PC-3 (cell line): ENCODE measurements at regions not wholly inside any gene's neighbourhood (a gene's known extent, or its start where the extent isn't known, plus 50 kb on each side); places are given as distances from the start of the nearest gene placed in this dataset.

Experiments used
- ATAC-seq: fragments of 200-7000 bp; cut with Tn5 transposase; 2 replicates; pipeline ENCODE4 v1.9.1; 2020; ENCODE audit warnings: mild to moderate bottlenecking, moderate library complexity
- BruUV-seq: library from RNA; stranded (reverse); fragments of 400-500 nt; replicated peaks from 2 replicates; lab custom pipeline; 2021; lab: Mats Ljungman, UMichigan
- CTCF ChIA-PET: fragments of 300-600 bp; sonication (Branson Sonifier 250); formaldehyde crosslinking; loops from one replicate; lab custom pipeline; 2022; ENCODE audit warnings: antibody characterized with exemption; lab: Charles Lee
- POLR2A ChIA-PET: fragments of 300-600 bp; sonication (Branson Sonifier 250); formaldehyde crosslinking; loops from one replicate; lab custom pipeline; 2022; ENCODE audit warnings: antibody characterized with exemption; ENCODE audit not compliant: unreplicated experiment; lab: Charles Lee
- DNase-seq: peaks from one replicate; pipeline ENCODE4 v3.0.0-alpha.2; 2015
- H2AFZ ChIP-seq: fragments of 300-600 bp; sonication (generic); 2 replicates; pipeline ENCODE4 v1.6.0; 2016; ENCODE audit warnings: antibody characterized with exemption, low read length
- H3F3A ChIP-seq: fragments of 300-600 bp; sonication (generic); one replicate; pipeline ENCODE4 v1.6.0; 2017; ENCODE audit warnings: antibody characterized with exemption, low read length, control low read depth, mild to moderate bottlenecking; ENCODE audit not compliant: unreplicated experiment
- H3K27ac ChIP-seq: fragments of 300-600 bp; sonication (generic); 2 replicates; pipeline ENCODE4 v1.5.1; 2016; ENCODE audit warnings: mild to moderate bottlenecking, low read length
- H3K27me3 ChIP-seq: fragments of 300-600 bp; sonication (generic); 2 replicates; pipeline ENCODE4 v1.6.1; 2016; ENCODE audit warnings: low read length, mixed read lengths
- H3K36me3 ChIP-seq: fragments of 300-600 bp; sonication (generic); 2 replicates; pipeline ENCODE4 v1.6.1; 2016; ENCODE audit warnings: low read depth, mixed run types, low read length, mixed read lengths
- H3K4me1 ChIP-seq: fragments of 300-600 bp; sonication (generic); 2 replicates; pipeline ENCODE4 v1.5.1; 2016; ENCODE audit warnings: low read length; ENCODE audit not compliant: insufficient read depth
- H3K4me2 ChIP-seq: fragments of 300-600 bp; sonication (generic); 2 replicates; pipeline ENCODE4 v1.6.0; 2016; ENCODE audit warnings: low read length
- H3K4me3 ChIP-seq: fragments of 300-600 bp; sonication (generic); 2 replicates; pipeline ENCODE4 v1.5.1; 2016; ENCODE audit warnings: mild to moderate bottlenecking, low read length, mixed read lengths
- H3K79me2 ChIP-seq: fragments of 300-600 bp; sonication (generic); 2 replicates; pipeline ENCODE4 v1.6.1; 2017; ENCODE audit warnings: low read length, mixed read lengths
- H3K9ac ChIP-seq: fragments of 300-600 bp; sonication (generic); 2 replicates; pipeline ENCODE4 v1.6.0; 2016; ENCODE audit warnings: mild to moderate bottlenecking, low read length
- H3K9me2 ChIP-seq: fragments of 300-600 bp; sonication (generic); replicated peaks from 2 replicates; pipeline ENCODE4 v1.6.1; 2016; ENCODE audit warnings: mixed run types, low read length, mixed read lengths
- H3K9me3 ChIP-seq: fragments of 300-600 bp; sonication (generic); 2 replicates; pipeline ENCODE4 v1.6.1; 2016; ENCODE audit warnings: low read length, mixed read lengths
- H4K20me1 ChIP-seq: fragments of 300-600 bp; sonication (generic); 2 replicates; pipeline ENCODE4 v1.6.1; 2016; ENCODE audit warnings: low read length, mixed read lengths
- EZH2 ChIP-seq: fragments of 300-600 bp; sonication (generic); IDR thresholded peaks from one replicate; pipeline ENCODE4 v1.6.1; 2017; ENCODE audit warnings: antibody characterized with exemption, mild to moderate bottlenecking, low read length; ENCODE audit not compliant: unreplicated experiment
- EZH2phosphoT487 ChIP-seq: fragments of 300-600 bp; sonication (generic); IDR thresholded peaks from 2 replicates; pipeline ENCODE4 v1.6.1; 2018; ENCODE audit warnings: mild to moderate bottlenecking, antibody characterized with exemption, low read length, borderline replicate concordance
- intact Hi-C: fragments of 100-400 bp; cut with micrococcal nuclease; formaldehyde crosslinking; loops from 2 replicates; pipeline ENCODE4 v1.9.0; 2023
- TF ChIP-seq, protein P1 (sequence below): fragments of 300-600 bp; sonication (generic); conservative IDR thresholded peaks from 2 replicates; pipeline ENCODE4 v1.5.1; 2017; ENCODE audit warnings: antibody characterized with exemption, low read depth, mild to moderate bottlenecking, low read length

DNA sequence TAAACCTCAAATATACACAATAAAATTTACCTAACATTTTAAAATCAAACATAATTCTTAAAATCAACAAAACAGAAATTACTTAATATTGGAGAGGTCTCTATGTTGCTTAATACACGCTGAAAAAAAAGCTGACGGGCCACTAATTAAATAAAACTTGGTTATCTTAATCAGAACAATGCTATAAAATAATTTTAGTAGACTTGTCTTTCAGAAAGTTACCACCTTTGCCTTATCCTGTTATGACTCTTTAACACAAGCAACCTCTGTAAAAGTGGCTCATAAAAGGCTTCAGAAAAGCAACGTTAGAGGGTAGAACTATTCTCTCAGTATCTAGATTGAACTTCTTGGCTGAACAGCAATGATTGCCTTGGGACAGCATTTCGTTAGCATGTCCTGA lies 251.0 kb upstream of the RIOK2 start:
- TF ChIP-seq EZH2: no peak
- TF ChIP-seq, protein P1, sequence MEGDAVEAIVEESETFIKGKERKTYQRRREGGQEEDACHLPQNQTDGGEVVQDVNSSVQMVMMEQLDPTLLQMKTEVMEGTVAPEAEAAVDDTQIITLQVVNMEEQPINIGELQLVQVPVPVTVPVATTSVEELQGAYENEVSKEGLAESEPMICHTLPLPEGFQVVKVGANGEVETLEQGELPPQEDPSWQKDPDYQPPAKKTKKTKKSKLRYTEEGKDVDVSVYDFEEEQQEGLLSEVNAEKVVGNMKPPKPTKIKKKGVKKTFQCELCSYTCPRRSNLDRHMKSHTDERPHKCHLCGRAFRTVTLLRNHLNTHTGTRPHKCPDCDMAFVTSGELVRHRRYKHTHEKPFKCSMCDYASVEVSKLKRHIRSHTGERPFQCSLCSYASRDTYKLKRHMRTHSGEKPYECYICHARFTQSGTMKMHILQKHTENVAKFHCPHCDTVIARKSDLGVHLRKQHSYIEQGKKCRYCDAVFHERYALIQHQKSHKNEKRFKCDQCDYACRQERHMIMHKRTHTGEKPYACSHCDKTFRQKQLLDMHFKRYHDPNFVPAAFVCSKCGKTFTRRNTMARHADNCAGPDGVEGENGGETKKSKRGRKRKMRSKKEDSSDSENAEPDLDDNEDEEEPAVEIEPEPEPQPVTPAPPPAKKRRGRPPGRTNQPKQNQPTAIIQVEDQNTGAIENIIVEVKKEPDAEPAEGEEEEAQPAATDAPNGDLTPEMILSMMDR: no peak
- no peak overlapping the region for H3K9ac ChIP-seq
- H3K4me3 ChIP-seq: no peak overlapping the region
- BruUV-seq: no TSS peak
- no peaks in the 10 kb centered on the region for H3K9me2 ChIP-seq
- H3K27ac ChIP-seq: no peak overlapping the region
- no peaks in the 10 kb centered on the region for H3F3A ChIP-seq
- H3K4me1 ChIP-seq: no peaks in the 10 kb centered on the region
- CTCF ChIA-PET: no interaction called here
- intact Hi-C loops: no loop called here
- H3K36me3 ChIP-seq: no peaks in the 10 kb centered on the region
- no peak overlapping the region for H2AFZ ChIP-seq
- H3K79me2 ChIP-seq: no peaks in the 10 kb centered on the region
- ATAC-seq: peak; percentile 29; the same call in 1 of the 2 replicates
- no peaks in the 10 kb centered on the region for H4K20me1 ChIP-seq
- H3K4me2 ChIP-seq: no peak overlapping the region
- H3K27me3 ChIP-seq: no peaks in the 10 kb centered on the region
- DNase-seq: no peak
- POLR2A ChIA-PET: no interaction called here
- no peaks in the 10 kb centered on the region for H3K9me3 ChIP-seq

DNA sequence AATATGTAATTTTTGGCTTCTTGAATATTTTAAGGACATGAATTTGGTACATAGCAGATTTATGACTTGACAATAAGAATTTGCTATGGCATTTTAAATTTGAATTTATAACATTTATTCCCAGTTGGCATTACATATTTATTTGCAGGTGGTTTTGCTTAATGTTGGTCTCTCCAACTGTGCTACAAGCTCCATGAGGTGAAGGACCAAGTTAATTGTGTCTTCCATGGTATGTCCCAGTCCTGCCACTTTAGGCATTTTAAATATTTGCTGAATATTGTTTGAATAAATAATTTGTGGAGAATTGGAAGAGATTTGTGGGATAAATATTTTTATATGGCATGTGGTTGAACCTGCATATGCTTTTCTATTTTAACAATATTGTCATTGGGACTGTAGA lies 253.4 kb upstream of the RIOK2 start:
- Histone ChIP-seq H3K4me2 (no peak overlapping the region), H3K27ac (no peak overlapping the region), H3F3A (no peaks in the 10 kb centered on the region), H3K4me3 (no peak overlapping the region), H3K79me2 (no peaks in the 10 kb centered on the region), H3K27me3 (no peaks in the 10 kb centered on the region), H3K9me2 (no peaks in the 10 kb centered on the region), H3K4me1 (no peaks in the 10 kb centered on the region), H3K36me3 (no peaks in the 10 kb centered on the region), H3K9ac (no peak overlapping the region), H3K9me3 (no peaks in the 10 kb centered on the region), H4K20me1 (no peaks in the 10 kb centered on the region), H2AFZ (no peak overlapping the region)
- no peak for DNase-seq
- intact Hi-C loops: no loop called here
- TF ChIP-seq EZH2phosphoT487 (no peak), EZH2 (no peak)
- TF ChIP-seq, protein P1: no peak
- BruUV-seq: no TSS peak
- CTCF ChIA-PET: no interaction called here
- no peak for ATAC-seq
- POLR2A ChIA-PET: no interaction called here

DNA sequence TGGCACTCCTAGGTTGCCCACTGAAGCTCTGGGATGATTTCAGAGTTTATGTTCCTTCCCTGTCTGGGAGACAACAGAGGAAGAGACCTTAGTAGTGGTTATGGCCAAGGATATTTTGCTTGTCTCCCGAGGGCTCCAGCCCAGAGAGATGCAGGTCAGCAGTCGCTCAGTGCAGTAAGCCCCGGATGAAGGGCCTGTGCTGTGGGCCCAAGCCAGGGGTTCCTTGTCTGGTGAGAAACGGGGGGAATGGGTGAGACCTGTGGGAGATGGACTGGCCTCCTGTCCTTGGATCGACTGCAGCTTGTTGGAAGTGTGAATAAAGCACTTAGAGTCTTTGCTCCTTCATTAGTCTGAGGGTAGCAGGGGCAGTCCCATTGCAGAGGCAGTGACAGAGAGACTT lies 260.7 kb upstream of the RIOK2 start:
- no peaks in the 10 kb centered on the region for H3K9me2 ChIP-seq
- no peak overlapping the region for H3K4me2 ChIP-seq
- ChIA-PET CTCF (no interaction called here), POLR2A (no interaction called here)
- no peaks in the 10 kb centered on the region for H3K79me2 ChIP-seq
- no peaks in the 10 kb centered on the region for H4K20me1 ChIP-seq
- H3K27ac ChIP-seq: no peak overlapping the region
- no peak overlapping the region for H3K9ac ChIP-seq
- no peaks in the 10 kb centered on the region for H3K36me3 ChIP-seq
- intact Hi-C loops: no loop called here
- BruUV-seq: no TSS peak
- H3K4me3 ChIP-seq: no peak overlapping the region
- no peak for ATAC-seq
- no peaks in the 10 kb centered on the region for H3F3A ChIP-seq
- no peak overlapping the region for H2AFZ ChIP-seq
- no peaks in the 10 kb centered on the region for H3K4me1 ChIP-seq
- no peak for DNase-seq
- TF ChIP-seq EZH2 (no peak), EZH2phosphoT487 (no peak)
- TF ChIP-seq, protein P1: no peak
- no peaks in the 10 kb centered on the region for H3K27me3 ChIP-seq
- H3K9me3 ChIP-seq: no peaks in the 10 kb centered on the region
